H4 (cell line): ENCODE measurements at regions not wholly inside any gene's neighbourhood (a gene's known extent, or its start where the extent isn't known, plus 50 kb on each side); places are given as distances from the start of the nearest gene placed in this dataset.
A peak's percentile ranks its signal among the peaks of the same experiment; 100 is the strongest.

ENCODE experiments used
- DNase-seq: peaks from one replicate; pipeline ENCODE4 v3.0.0-alpha.2; 2015; ENCODE audit warnings: low spot score

DNA sequence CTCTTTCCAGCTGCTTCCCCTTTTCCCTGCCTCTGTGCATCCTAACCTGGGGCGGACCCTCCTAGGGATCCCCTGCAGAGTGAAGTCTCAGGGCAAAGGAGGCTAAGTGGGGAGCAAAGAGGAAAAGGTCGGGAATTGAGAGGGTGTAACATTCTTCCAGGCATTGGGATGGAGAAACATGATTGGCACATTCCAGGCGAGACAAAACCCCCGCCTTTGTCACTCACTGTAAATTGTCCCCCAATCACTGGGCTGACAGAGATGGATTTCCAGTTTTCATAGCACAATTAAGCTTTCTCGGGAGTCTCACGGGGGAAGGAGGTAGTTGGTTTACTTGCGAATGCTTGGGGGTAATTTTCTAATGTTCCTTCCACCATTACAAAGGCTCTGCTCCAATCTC lies 74.9 kb downstream of the MIAT start:
- no peak for DNase-seq

DNA sequence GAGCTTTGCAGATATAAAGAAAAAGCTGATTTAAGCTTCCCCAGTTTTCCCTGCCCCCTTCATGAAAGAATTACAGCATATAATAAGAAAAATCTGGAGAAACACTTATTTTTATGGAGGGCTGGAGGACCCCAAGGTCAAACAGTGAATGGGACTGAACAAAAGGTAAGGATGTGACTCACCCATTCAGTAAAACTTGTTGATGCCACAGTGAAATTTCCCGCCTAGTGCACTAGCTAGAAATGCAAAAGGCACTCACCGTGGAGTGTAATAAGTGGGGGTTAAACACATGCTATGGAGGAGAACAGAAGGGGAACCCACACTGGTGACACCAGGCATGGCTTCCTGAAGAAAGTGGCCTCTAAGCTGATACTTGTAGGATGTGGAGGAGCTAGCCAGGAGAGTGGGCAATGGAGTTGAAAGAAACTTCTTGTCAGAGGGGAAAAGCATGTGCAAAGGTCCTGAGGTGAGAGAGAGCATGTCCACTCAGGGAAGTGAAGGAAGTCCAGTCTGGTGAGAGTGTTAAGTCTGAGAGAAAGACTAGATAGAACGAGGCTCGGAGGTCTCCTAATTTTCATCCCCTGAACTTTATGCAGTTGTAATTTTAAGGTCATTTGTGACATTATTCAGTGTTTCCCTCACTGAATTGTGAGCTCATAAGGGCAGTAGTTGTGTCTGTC lies 77.1 kb downstream of the MIAT start:
- DNase-seq, result no peak

DNA sequence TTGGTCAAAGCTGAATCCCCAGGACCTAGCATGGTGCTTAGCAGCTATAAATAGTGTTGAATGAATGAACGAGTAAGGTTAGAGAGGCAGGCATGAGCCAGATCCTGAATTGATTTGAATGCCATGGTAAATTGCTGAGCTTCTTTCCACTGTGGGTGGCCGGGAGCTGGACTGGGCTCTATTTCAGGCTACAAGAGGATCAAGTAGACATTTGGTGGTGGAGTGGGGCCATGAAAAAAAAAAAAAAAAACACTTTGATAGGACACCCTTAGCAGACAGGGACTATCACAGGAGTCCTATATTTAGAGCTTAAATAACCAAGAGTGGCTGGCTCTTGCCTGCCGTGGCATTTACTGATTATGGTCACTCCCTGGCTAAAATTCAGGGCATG lies 77.6 kb downstream of the MIAT start:
- DNase-seq, result no peak

DNA sequence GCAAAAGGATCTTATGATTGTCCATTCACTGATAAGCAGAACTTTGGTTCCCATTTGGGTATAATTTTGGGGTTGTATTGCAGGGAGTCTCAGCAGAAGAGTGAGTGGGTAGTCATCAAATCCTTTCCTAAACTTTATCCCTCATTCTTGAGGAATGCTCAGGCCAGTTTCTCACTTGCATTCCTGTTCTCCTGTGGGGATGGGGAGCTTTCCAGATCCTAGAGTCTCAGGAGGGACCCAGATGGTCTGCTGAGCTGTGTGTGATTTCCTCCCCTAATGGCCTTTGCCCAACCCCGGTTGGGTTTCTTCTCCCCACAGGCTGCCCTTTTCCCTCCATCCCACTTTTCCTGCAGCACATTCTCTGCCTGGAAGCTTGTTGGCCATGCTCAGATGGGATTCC lies 79.9 kb downstream of the MIAT start:
- DNase-seq, result no peak

DNA sequence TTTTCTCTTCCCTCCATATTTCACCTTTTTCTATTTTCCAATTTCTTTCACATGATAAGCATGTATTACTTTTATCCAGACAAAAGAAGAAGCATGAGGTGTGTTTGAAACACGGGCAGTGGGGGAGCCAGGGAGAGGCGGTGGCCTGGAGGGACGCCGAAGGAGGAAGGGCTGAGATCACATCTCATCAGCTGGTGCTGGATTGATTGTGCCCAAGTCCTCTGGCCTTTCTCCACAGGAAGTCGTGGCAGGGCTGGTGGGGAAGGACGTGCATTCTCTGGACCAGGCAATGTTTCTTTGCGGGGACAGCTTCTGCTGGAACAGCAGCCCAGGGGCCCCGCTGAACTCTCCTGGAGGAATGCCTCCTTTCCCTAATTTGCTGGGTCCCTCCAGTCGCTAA lies 82.9 kb downstream of the MIAT start:
- no peak for DNase-seq

DNA sequence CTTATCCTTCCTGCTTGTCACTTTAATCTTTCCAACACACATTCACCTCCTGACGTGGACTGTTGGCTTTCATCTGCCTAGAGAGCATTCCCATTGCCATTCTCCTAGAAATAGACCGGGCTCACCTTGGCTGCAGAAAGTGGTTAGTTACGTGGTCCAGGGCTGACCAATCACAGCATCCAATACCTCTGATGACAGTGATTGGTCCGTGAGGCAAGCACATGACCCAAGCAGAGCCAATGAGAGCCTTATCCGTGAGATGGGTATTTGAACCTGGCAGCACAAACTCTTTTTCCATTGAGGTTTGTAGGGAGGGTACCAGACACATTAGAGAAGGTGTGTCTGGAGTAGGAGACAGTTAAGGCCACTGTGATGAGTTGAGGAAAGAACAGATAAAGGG lies 85.8 kb downstream of the MIAT start:
- DNase-seq, result no peak

DNA sequence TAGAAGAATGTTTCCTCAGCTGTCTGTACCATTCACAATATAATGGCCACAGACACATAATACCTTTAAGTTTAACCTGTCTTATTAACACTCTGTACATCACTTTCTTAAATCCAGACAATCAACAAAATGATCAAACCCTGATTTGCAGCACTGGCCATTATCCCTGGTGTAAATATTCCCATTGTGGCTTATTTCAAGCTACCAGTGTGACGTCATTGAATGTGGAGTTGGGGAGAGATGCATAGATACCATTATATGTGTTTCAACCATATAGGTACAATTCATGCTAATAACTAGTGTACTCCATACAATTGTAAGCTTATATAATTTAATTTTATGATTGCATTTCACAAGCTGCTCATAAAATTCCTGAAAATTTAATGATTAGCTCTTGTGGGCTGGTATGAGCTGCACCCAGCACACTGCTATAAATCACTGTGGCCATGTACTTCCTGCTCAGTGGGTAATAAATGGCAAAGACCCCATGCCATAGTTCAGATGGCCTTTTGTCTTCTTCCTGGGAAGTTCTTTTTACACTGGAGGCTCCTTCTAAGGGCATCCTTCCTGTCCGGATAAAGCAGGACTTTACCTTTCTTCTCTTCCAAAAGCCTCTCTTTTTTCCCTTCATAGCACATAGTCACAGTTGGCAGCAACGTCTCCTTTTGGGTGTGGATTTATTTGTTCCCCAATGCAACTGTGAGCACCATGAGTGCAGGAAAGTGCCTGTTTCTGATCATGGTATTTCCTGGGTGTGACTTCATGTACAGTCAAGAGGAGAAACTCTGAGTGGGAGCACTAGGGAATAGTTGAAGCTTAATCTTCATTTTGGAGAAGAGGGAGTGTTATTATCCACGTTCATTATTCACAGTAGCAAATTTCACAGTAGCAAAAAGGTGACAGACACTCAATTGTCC lies 87.8 kb downstream of the MIAT start:
- no peak for DNase-seq

DNA sequence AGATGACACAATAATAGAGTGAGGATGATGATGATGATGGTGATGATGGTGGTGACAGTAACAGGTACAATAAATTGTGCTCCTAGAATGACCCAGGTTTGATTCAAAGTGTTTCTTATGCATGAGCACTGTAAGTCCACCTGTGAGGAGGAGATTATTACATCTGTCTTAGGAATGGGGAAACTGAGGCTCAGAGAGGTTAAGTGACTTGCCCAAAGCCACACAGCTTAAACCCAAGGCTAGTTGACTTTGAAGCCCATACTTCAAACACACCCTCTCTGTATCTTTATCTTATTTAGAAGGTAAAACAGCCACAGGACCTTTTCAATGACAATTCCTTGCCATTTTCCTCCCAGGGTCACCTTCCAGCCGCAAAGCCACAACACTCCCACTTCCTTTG lies 88.9 kb downstream of the MIAT start:
- no peak for DNase-seq

DNA sequence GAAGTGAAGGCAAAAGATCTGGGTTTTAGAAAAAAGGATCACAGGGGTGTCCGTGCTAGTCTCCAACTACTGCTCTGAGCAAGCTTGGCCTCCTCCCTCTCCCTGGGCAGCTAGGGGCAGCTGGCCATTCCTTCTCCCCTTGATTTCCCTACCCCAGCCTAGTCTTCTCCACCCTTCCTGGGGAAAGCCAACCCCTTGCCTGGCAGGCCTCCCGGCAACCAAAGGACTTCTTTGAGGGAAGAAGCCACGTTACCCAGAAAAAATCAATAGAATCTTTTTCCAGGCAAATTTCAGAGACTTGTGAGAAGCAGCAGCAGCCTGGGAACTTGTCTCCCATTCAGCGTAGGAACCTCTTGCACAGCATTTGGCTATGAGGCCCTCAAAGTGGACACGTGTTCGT lies 91.5 kb downstream of the MIAT start:
- DNase-seq, result no peak

DNA sequence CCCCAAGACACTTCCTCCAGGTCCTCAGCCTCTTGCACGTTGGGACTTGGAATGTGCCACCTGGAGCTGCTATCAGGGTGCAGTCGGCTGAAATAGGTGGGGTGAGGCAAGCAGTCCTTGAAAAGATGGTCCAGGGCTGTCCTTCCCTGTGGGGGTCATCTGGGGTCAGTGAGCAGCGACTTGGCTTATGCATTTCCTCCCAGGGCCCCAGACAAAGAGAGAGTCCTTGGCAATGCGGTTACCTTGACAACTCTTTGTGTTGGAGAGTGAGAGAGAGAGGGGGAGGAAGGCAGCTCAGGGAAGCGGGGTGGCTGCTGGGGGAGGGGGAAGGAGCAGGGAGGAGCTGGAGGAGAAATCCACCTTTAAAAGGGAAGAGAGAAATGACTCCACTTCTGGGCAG lies 93.8 kb downstream of the MIAT start:
- DNase-seq, result no peak

DNA sequence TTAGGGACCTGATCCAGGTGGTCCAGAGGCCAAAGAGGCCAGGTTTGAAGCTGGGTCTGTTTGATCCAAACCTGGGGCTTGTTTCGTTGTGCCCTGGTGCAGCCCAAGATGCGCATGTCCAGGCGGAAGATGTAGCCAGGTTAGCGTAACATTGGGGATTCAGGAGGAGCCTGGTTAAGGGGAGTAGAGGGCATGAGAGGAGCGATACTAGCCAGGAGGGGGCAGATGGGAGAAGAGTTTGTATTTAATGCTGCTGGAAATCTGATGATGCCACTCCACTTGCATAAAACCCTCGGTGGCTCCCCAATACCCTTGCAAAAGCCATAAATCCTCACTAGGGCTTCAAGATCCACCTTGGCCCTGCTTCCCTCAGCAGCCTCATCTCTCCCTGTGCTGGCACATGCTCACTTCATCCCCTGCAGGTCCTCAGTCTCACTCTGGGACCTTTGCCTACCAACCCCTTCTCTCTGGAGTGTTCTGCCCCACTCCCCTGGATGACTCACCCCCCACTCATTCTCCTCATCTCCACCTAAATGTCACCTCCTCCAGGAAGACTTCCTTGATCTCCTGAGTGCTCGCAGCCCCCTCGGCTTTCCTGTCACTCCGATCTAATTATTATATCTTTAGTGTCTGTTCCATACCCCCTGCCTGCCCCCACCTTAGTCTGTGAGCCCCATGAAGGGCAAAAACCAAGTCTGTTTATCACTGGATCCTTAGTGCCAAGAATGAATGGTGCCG lies 95.9 kb downstream of the MIAT start:
- no peak for DNase-seq

DNA sequence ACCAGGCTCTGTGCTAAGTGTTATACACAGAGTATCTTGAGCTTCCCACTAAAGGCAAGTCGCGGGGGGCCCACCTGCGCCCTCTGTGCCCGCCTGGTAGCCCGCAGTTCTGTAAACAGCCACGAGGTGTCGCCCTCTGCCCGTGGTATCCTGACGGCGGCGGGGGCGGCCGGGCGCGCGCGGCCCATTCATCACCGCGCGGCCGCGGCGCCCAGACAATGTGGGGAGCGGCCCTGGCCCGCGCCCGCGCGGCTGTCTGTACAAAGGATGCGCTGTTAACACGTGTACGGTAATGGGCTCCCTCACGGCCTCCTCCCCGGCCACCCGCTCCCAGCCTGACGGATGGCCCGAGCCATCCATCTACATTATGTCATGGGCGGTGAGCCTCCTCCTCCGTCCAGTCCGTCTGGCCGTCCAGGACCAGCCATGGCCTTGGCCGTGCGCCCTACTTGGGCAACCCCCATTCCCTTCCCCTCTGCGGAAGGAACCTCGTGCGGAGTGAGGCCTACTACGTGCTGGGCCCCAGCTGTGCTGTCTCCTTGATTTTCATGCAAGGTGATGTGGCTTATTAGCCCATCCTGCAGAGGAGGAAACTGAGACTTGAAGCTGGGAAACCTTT lies 99.4 kb downstream of the MIAT start:
- DNase-seq, result no peak

DNA sequence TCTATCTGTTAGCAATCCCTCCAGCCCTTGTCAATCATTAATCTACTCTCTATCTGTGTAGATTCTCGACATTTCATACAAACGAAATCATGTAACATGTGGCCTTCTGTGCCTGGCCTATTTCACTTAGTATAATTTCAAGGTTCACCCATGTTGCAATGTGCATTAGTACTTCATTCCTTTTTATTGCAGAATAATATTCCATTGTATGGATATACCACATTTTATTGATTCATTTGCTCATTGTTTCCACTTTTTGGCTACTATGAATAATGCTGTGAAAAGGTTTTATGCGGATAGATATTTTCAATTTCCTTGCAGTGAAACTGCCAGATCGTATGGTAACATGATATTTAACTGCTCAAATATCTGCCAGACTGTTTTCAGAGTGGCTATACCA lies 100.1 kb downstream of the MIAT start:
- DNase-seq, result no peak

DNA sequence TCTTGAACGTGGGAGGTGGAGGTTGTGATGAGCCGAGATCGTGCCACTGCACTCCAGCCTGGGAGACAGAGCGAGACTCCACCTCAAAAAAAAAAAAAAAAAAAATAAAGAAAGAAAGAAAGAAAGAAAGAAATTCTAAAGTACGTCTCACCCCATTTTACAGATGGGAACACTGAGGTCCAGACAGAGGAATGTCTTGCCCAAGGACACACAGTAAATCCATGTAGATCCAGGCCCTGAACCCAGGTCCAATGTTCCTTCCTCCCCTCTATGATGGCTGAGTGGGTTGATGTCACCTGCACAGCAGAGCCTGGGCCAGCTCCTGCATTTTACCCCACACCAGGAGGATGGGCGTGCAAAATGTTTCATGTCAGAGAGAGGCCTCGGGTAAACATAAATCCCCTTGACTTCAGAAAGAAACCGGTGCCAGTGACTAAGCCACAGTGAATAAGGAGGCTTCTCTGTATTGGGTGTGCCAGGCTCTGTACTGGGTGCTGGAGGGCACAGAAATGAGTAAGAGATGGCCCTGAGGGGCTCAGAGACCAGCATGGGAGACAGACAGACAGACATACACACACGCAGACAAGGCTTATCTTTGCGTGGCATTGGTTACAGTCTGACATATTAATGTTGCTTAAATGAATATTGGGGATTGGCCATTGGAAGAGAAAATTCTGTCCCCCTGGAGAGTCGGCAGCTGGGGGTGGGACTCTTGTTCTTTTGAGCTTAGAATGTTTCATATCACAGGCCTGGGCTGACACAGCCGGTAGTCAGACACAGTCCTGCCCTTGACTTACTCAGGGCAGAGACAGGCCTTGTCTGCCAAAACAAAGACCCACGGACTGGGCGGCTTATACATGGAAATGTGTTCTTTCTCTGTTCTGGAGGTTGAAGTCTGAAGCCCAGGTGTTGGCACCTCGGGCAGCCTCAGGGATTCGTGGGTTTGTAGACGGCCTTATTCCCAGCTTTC lies 105.4 kb downstream of the MIAT start:
- no peak for DNase-seq

DNA sequence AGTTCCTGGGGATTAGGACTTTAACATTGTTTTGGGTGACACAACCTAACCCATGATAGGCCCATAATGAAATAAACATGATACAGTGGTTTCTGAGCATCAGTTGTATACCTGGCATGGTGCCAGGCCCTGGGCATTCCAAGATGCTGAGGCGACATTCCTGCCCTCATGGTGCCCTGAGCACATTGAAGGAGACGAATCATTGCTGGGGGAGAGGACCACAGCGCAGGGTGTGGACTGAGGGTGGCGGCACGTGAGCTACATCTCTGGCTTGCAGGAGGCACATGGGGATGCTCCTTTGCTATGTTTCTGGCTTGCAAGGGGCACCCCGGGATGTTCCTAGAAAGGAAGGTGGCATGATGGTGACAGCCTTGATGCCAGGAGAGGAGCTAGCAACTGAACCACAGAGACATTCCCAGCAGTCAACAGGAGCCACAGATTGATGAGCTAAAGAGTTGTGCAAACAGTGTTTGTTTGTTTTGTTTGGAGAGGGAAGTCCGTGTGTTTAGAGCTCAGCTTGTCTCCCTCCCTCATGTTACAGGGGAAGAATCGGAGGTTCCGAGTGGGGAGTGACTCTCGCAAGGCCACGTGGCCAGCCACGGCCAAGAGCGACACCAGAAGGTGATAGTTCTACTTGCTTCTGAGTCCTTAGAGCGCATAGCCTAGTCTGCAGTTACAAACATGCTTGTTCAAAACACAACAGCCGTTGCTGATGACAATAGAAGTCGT lies 106.4 kb downstream of the MIAT start:
- DNase-seq, result peak; percentile 75

DNA sequence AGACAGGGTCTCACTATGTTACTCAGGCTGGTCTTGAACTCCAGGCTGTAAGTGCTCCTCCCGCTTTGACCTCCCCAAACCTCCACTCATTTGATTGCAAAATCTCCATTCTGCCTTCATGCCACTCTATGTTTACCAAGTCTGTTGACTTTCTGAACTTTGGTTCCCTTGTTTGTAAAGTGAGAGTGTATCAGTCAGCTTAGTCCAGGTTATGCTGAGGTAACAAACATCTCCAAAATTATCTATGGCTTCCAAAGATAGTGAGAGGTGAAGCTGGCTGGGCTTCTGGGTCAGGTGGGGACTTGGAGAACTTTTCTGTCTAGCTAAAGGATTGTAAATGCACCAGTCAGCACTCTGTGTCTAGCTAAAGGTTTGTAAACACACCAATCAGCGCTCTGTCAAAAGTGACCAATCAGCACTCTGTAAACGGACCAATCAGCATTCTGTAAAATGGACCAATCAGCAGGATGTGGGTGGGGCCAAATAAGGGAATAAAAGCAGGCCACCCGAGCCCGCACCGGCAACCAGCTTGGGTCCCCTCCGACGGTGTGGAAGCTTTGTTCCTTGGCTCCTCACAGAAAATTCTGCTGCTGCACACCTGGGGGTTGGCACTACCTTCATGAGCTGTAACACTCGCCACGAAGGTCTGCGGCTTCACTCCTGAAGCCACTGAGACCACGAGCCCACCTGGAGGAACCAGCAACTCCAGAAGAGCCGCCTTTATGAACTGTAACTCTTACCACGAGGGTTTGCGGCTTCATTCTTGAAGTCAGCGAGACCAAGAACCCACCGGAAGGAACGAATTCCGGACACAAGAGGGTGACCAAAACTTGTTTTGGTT lies 109.3 kb downstream of the MIAT start:
- no peak for DNase-seq

DNA sequence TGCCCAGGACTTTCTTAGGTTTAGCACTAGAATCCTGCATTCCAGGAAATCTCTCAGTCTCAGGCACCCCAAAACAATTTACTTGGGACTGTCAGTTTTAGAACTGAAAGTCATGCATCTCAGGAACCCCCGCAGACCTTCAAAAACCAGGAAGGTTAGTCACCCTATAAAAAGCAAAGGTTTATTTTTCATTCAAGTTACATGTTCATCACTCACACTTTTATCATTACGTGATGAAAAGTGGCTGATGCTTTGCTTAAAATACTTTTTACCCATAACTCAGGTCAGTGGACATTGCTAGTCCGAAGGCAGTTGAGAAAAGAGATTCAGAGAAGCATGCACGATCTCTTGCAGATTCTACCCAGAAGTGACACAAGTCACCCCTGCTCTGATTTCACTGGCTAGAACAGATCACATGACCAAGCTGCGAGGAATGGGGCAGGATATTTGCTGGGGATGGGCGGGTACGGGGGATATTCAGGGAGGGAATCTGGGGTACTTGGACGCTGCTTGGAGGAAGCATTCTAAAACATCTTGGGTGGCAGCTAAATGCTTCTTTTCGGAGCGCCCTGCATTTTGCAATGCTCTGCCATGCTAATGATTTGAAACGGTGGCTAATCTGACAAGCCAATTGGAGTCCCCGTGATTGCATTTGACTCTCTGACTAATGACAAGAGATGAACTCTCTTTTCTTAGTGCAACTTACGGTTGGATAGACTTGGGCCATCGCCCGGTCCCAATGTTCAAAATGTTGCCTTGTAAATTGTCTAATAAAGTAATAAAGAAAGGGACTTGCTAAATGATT lies 110.2 kb downstream of the MIAT start:
- no peak for DNase-seq

DNA sequence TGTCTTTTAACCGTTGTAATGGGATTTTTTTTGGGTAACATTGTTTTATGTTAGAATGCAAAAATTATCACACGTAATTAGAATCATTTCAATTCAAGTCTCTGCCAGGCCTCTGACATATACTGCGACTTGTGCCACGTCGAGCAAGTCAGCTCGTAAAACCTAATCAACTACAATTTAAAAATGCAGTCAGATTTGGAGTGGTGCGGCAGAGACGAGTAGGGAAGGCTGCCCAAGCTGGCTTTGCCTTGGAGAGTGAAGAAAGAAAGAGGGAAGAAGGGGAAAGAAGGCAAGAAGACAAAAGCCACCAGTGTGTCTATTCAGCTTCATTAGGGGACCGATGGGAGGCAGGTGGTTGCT lies 110.7 kb downstream of the MIAT start:
- no peak for DNase-seq

DNA sequence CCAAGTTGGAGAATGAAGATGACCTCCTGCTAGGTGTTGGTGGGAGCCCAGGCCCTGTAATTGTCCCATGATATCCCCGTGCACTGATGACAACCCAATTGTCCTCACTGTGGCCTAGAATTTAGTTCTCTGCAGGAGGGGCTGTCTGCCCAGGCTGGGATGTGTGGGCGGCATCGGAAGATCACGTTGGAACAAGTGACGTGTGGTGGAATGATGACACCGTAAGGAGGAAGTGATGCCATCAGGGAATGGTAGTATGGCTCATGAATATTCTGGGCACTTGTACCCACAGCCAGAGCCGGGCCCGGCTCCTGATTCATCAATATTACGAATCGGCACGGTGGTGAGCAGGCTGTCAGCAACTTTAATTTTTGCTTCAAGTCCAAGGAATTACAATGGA lies 111.6 kb downstream of the MIAT start:
- DNase-seq, result no peak
